Keratinocyte (primary cell): ENCODE measurements at regions not wholly inside any gene's neighbourhood (a gene's known extent, or its start where the extent isn't known, plus 50 kb on each side); places are given as distances from the start of the nearest gene placed in this dataset.
A peak's percentile ranks its signal among the peaks of the same experiment; 100 is the strongest.

Experiments used
- DNase-seq: peaks from one replicate; pipeline ENCODE4 v3.0.0-alpha.2; 2011; ENCODE audit warnings: low read depth, missing footprints, low spot score
- FAIRE-seq: peaks from 2 replicates; lab custom pipeline; 2011; peaks lifted over from hg19 to GRCh38; lab: Jason Lieb, UNC
- H2AFZ ChIP-seq: 2 replicates; pipeline ENCODE4 v1.6.0; 2012; ENCODE audit warnings: low read length, control low read depth, inconsistent platforms; ENCODE audit not compliant: control insufficient read depth
- H3K27ac ChIP-seq: 2 replicates; pipeline ENCODE4 v1.5.1; 2011; ENCODE audit warnings: low read length; ENCODE audit not compliant: control insufficient read depth, insufficient read depth
- H3K27me3 ChIP-seq: 3 replicates; pipeline ENCODE4 v1.6.0; 2011; ENCODE audit warnings: low read length; ENCODE audit not compliant: control insufficient read depth, insufficient read depth; ENCODE audit errors: extremely low read depth
- H3K36me3 ChIP-seq, 2 experiments: 2 replicates in 1 of 2; 3 replicates in 1 of 2; pipeline ENCODE4 v1.5.1; 2011; ENCODE audit warnings: low read length in 2 of 2, mild to moderate bottlenecking in 1 of 2; ENCODE audit not compliant: control insufficient read depth in 2 of 2, insufficient read depth in 2 of 2; ENCODE audit errors: extremely low read depth in 1 of 2
- H3K4me1 ChIP-seq: 3 replicates; pipeline ENCODE4 v1.5.1; 2011; ENCODE audit warnings: low read length; ENCODE audit not compliant: control insufficient read depth, insufficient read depth; ENCODE audit errors: extremely low read depth
- H3K4me2 ChIP-seq: 3 replicates; pipeline ENCODE4 v1.6.0; 2011; ENCODE audit warnings: low read depth, low read length; ENCODE audit not compliant: control insufficient read depth, insufficient read depth; ENCODE audit errors: extremely low read depth
- H3K4me3 ChIP-seq, 3 experiments: fragments of 200-600 bp in 1 of 3; sonication (generic) in 1 of 3; 2 replicates in 2 of 3; 3 replicates in 1 of 3; pipeline ENCODE4 v1.5.1; 2011 to 2016; ENCODE audit warnings: low read length in 3 of 3, mild to moderate bottlenecking in 3 of 3, control low read depth in 2 of 3, inconsistent platforms in 1 of 3, low read depth in 1 of 3, mixed read lengths in 1 of 3, mixed run types in 1 of 3, moderate library complexity in 1 of 3; ENCODE audit not compliant: control insufficient read depth in 2 of 3, insufficient read depth in 2 of 3; ENCODE audit errors: extremely low read depth in 1 of 3
- H3K79me2 ChIP-seq: 2 replicates; pipeline ENCODE4 v1.6.0; 2012; ENCODE audit warnings: low read length; ENCODE audit not compliant: control insufficient read depth, insufficient read depth
- H3K9ac ChIP-seq: 3 replicates; pipeline ENCODE4 v1.6.0; 2011; ENCODE audit warnings: low read length; ENCODE audit not compliant: control insufficient read depth, insufficient read depth; ENCODE audit errors: extremely low read depth
- H3K9me1 ChIP-seq: 3 replicates; pipeline ENCODE4 v1.6.0; 2011; ENCODE audit warnings: low read length; ENCODE audit not compliant: control insufficient read depth, insufficient read depth; ENCODE audit errors: extremely low read depth
- H3K9me3 ChIP-seq: 2 replicates; pipeline ENCODE4 v1.5.1; 2012; ENCODE audit warnings: low read depth, low read length; ENCODE audit not compliant: control insufficient read depth
- H4K20me1 ChIP-seq: 3 replicates; pipeline ENCODE4 v1.6.0; 2011; ENCODE audit warnings: low read length; ENCODE audit not compliant: control insufficient read depth, insufficient read depth; ENCODE audit errors: extremely low read depth
- EZH2 ChIP-seq: IDR thresholded peaks from one replicate; pipeline ENCODE4 v1.6.1; 2012; ENCODE audit warnings: inconsistent platforms, mild to moderate bottlenecking, low read length, moderate library complexity
- dilution Hi-C: fragments of 300-500 bp; cut with MboI; formaldehyde crosslinking; loops from one replicate; pipeline ENCODE4 v1.7.0; 2020; ENCODE audit warnings: low sequenced_read_pairs; ENCODE audit not compliant: extremely low pct_ligation_motif_present
- TF ChIP-seq, protein P1 (sequence below), 3 experiments: IDR thresholded peaks in 1 of 3; conservative IDR thresholded peaks in 1 of 3; optimal IDR thresholded peaks in 1 of 3; 2 replicates in 2 of 3; 3 replicates in 1 of 3; pipeline versions ENCODE3 to v1.5.1; 2011; ENCODE audit warnings: low read length in 3 of 3, mild to moderate bottlenecking in 3 of 3, moderate library complexity in 2 of 3, control low read depth in 1 of 3, inconsistent platforms in 1 of 3; ENCODE audit not compliant: insufficient read depth in 2 of 3; ENCODE audit errors: extremely low read depth in 1 of 3

DNA sequence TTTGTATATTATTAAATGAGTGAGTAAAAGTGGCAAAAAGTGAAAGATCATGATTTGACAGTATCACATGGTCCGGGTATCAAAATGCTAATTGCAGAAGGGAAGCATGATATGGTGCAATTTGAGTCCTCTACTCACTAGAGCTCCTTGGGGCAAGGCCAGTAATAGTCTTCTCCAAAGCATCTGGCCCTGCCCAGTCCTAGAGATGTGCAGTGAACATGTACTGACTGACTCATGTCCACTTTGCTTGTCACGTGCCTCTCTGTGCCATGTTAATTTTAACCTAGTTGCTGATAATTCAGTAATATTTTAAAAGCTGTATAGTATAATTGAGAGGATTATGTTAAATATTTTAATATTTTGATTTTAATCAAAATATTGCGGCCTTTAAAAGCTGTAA is 54.6 kb upstream of the TENM3 start:
- no peak overlapping the region for H3K4me2 ChIP-seq
- no peaks in the 10 kb centered on the region for H3K27me3 ChIP-seq
- FAIRE-seq (peak; percentile 36), DNase-seq (peak; percentile 42)
- no peak overlapping the region for H3K27ac ChIP-seq
- H3K79me2 ChIP-seq = peaks cover 13% of the 10 kb centered on the region
- peaks cover 39% of the 10 kb centered on the region for H3K4me1 ChIP-seq
- H3K9me1 ChIP-seq = no peaks in the 10 kb centered on the region
- no peak overlapping the region for H3K9ac ChIP-seq
- no peaks in the 10 kb centered on the region for H4K20me1 ChIP-seq
- H3K36me3 ChIP-seq = no peaks in the 10 kb centered on the region
- H3K9me3 ChIP-seq = no peaks in the 10 kb centered on the region
- H3K4me3 ChIP-seq = no peak overlapping the region
- dilution Hi-C loops = no loop called here
- TF ChIP-seq, protein P1, sequence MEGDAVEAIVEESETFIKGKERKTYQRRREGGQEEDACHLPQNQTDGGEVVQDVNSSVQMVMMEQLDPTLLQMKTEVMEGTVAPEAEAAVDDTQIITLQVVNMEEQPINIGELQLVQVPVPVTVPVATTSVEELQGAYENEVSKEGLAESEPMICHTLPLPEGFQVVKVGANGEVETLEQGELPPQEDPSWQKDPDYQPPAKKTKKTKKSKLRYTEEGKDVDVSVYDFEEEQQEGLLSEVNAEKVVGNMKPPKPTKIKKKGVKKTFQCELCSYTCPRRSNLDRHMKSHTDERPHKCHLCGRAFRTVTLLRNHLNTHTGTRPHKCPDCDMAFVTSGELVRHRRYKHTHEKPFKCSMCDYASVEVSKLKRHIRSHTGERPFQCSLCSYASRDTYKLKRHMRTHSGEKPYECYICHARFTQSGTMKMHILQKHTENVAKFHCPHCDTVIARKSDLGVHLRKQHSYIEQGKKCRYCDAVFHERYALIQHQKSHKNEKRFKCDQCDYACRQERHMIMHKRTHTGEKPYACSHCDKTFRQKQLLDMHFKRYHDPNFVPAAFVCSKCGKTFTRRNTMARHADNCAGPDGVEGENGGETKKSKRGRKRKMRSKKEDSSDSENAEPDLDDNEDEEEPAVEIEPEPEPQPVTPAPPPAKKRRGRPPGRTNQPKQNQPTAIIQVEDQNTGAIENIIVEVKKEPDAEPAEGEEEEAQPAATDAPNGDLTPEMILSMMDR (optimal IDR thresholded peaks at IDR 0.05 in 1 of 3, IDR thresholded peaks at IDR 0.05 in 1 of 3, conservative IDR thresholded peaks at IDR 0.05 in 1 of 3; ENCODE audit: extremely low read depth in 1 of 3, insufficient read depth in 2 of 3, low read length in 3 of 3) = no peak
- TF ChIP-seq EZH2 = no peak
- no peak overlapping the region for H2AFZ ChIP-seq

DNA sequence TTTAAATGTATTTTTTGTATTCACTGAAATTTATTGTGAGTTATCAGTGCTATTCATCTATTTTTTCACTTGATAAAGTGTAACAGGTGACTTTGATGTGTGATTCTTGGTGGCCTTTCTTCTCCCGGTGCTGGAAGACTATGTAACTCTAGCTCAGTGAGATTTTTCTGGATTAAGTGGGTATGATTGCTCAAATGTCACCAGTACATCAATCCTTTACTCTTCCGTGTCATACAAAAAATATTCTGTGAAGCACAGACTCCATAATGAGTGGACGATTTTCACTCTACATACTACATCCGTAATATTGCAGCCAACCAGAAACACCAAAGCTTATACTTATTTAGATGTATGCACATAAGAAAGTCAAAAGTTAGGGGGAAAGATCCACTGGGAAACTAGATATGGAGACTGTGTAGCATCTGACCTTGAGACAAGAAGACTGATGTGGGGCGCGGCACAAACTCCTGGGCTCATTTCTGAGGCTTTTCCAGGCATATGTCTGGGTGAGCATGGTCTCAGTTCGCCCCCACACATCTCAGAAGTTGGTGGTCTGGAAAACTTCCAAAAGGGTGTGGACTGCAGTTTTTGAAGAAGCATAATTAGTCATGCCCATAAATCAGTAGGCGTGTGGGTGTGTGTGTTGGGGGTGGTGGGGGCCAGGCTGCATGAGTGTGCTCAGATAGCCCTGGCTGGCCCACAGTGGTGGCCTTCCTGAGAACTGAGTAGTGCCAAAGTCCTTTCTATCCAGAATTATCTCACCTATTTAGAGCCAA is 53.9 kb upstream of the TENM3 start:
- Histone ChIP-seq H3K79me2 (peaks cover 14% of the 10 kb centered on the region), H3K27me3 (no peaks in the 10 kb centered on the region), H3K4me1 (peaks cover 45% of the 10 kb centered on the region), H3K4me3 (no peak overlapping the region), H3K27ac (peak overlapping the region; percentile 72), H2AFZ (no peak overlapping the region), H3K36me3 (no peaks in the 10 kb centered on the region), H4K20me1 (no peaks in the 10 kb centered on the region), H3K9me1 (no peaks in the 10 kb centered on the region), H3K9me3 (no peaks in the 10 kb centered on the region), H3K4me2 (peak overlapping the region; percentile 39), H3K9ac (peak overlapping the region; percentile 4)
- FAIRE-seq (peak; percentile 92), DNase-seq (peak; percentile 57)
- no peak for TF ChIP-seq EZH2
- TF ChIP-seq, protein P1 (optimal IDR thresholded peaks at IDR 0.05 in 1 of 3, IDR thresholded peaks at IDR 0.05 in 1 of 3, conservative IDR thresholded peaks at IDR 0.05 in 1 of 3; ENCODE audit: extremely low read depth in 1 of 3, insufficient read depth in 2 of 3, low read length in 3 of 3) = no peak
- dilution Hi-C loops = no loop called here
